GM12891 (cell line): ENCODE measurements at regions not wholly inside any gene's neighbourhood (a gene's known extent, or its start where the extent isn't known, plus 50 kb on each side); places are given as distances from the start of the nearest gene placed in this dataset.

Experiments used
- POLR2A ChIP-seq: IDR thresholded peaks from 2 replicates; pipeline ENCODE4 v1.6.1; 2011; ENCODE audit warnings: low read depth, low read length, control low read depth
- POLR2AphosphoS5 ChIP-seq: IDR thresholded peaks from 2 replicates; pipeline ENCODE4 v1.6.1; 2011; ENCODE audit warnings: low read depth, low read length, control low read depth
- SPI1 ChIP-seq: IDR thresholded peaks from 2 replicates; pipeline ENCODE4 v1.6.1; 2011; ENCODE audit warnings: low read depth, low read length, control low read depth
- TAF1 ChIP-seq: IDR thresholded peaks from 2 replicates; pipeline ENCODE4 v1.6.1; 2011; ENCODE audit warnings: low read depth, low read length, control low read depth

GRCh38 chr1:81708250-81708649 lies 92.5 kb upstream of the ADGRL2 start:
- TF ChIP-seq TAF1: no peak
- TF ChIP-seq POLR2A: no peak
- no peak for TF ChIP-seq POLR2AphosphoS5
- TF ChIP-seq SPI1: peak; percentile 56
